H1 (cell line): ENCODE measurements at regions not wholly inside any gene's neighbourhood (a gene's known extent, or its start where the extent isn't known, plus 50 kb on each side); places are given as distances from the start of the nearest gene placed in this dataset.

Source experiments
- BRCA1 ChIP-seq: IDR thresholded peaks from 2 replicates; pipeline ENCODE4 v1.6.1; 2012; ENCODE audit warnings: low read depth, low read length, improper control_type of control experiment
- MAFK ChIP-seq: IDR thresholded peaks from 2 replicates; pipeline ENCODE4 v1.6.1; 2012; ENCODE audit warnings: low read depth, mild to moderate bottlenecking, improper control_type of control experiment, low read length
- PHF8 ChIP-seq: fragments of 200-600 bp; sonication (generic); conservative IDR thresholded peaks from 2 replicates; pipeline ENCODE4 v1.7.1; 2012; ENCODE audit warnings: low read depth, mild to moderate bottlenecking, inconsistent platforms, low read length, moderate library complexity
- SP4 ChIP-seq: IDR thresholded peaks from 2 replicates; pipeline ENCODE4 v1.6.1; 2012; ENCODE audit warnings: low read length, inconsistent platforms
- USF2 ChIP-seq: IDR thresholded peaks from 2 replicates; pipeline ENCODE4 v1.6.1; 2011; ENCODE audit warnings: low read length, improper control_type of control experiment

DNA sequence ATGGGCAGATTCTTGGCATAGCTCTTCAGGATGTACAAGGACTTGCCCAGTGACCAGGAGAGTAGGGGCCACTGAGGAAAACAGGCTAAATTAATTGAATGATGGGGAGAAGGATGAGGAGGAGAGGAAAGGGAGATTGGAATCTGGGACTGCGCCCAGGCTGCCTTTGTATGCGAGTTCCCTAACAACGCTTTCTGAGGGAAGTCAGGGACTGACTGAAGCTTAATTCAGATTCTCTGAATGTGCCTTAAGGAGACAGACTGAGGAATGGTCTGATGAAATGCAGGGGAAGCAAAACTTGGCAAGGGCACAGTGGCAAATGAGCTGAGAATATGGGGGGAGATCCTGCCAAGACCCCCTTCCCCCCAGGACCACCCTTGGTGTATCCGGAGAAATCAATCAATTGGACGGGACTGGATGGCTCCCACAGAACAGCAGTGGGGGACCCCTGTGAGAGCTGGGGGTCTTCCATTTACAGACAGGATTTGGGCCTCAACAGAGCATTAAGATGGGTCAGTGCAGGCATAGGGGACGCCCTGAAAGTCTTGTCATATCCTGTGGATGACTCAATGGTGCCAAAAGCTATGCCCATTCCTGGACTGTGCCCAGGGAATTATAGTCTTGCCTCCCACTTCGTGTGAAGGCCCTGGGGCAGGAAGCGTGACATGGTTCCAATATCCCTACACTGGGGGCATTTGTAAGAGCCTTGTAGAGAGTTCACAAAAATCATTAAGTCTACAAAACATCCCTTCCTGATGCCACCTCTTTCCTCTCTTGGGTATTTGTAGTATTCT is 215.5 kb upstream of the TNC start (continued):
- TF ChIP-seq SP4 (no peak), PHF8 (no peak), USF2 (no peak), MAFK (no peak), BRCA1 (no peak)
